Vagina (tissue), 2 donors: ENCODE measurements at regions not wholly inside any gene's neighbourhood (a gene's known extent, or its start where the extent isn't known, plus 50 kb on each side); places are given as distances from the start of the nearest gene placed in this dataset.

Experiments
- DNase-seq, 2 donors: peaks; one replicate each; pipeline ENCODE4 v3.0.0-alpha.2; 2017; ENCODE audit errors: extremely low spot score in 2 of 2
- H3K27ac ChIP-seq: fragments of 200-600 bp; sonication (generic); one replicate; pipeline ENCODE4 v1.5.1; 2019
- H3K27me3 ChIP-seq: fragments of 200-600 bp; sonication (generic); one replicate; pipeline ENCODE4 v1.5.1; 2019
- H3K36me3 ChIP-seq, 2 donors: fragments of 200-600 bp; sonication (generic); one replicate each; pipeline ENCODE4 v1.5.1; 2017 to 2019
- H3K4me1 ChIP-seq: fragments of 200-600 bp; sonication (generic); one replicate; pipeline ENCODE4 v1.5.1; 2019
- H3K4me3 ChIP-seq, 2 donors: fragments of 200-600 bp; sonication (generic); 1 replicate in 1 of 2; 2 replicates in 1 of 2; pipeline ENCODE4 v1.5.1; 2016 to 2019
- H3K9me3 ChIP-seq: fragments of 200-600 bp; sonication (generic); one replicate; pipeline ENCODE4 v1.5.1; 2019
- CTCF ChIP-seq, 3 experiments: fragments of 450-650 bp in 2 of 3; fragments of 200-600 bp in 1 of 3; sonication (generic) in 1 of 3; IDR thresholded peaks; one replicate each; pipeline ENCODE4 v1.5.1; 2017 to 2019; ENCODE audit warnings: antibody characterized with exemption in 3 of 3, mild to moderate bottlenecking in 2 of 3, moderate library complexity in 2 of 3
- POLR2A ChIP-seq, 2 donors: fragments of 450-650 bp; IDR thresholded peaks; one replicate each; pipeline ENCODE4 v1.6.1; 2017; ENCODE audit warnings: antibody characterized with exemption in 2 of 2, mild to moderate bottlenecking in 2 of 2, moderate library complexity in 2 of 2
- POLR2AphosphoS5 ChIP-seq, 2 donors: sonication (generic); formaldehyde crosslinking; IDR thresholded peaks; one replicate each; pipeline ENCODE4 v1.9.0; 2017; ENCODE audit warnings: antibody characterized with exemption in 2 of 2, mild to moderate bottlenecking in 2 of 2, low read depth in 1 of 2; ENCODE audit not compliant: insufficient read depth in 1 of 2
- intact Hi-C: fragments of 100-400 bp; cut with DNase I; formaldehyde crosslinking; loops from one replicate; pipeline ENCODE4 v1.15.1; 2023

GRCh38 chr7:340979-341694 lies 51.2 kb downstream of the FOXL3 start:
- no peak overlapping the region for H3K27ac ChIP-seq
- H3K4me3 ChIP-seq: no peak overlapping the region
- H3K36me3 ChIP-seq: no peaks in the 10 kb centered on the region
- no peaks in the 10 kb centered on the region for H3K4me1 ChIP-seq
- no peaks in the 10 kb centered on the region for H3K9me3 ChIP-seq
- intact Hi-C loops: no loop called here
- H3K27me3 ChIP-seq: no peaks in the 10 kb centered on the region
- DNase-seq: no peak
- no peak for TF ChIP-seq CTCF (IDR thresholded peaks at IDR 0.05)
- no peak for TF ChIP-seq POLR2A (IDR thresholded peaks at IDR 0.05)
- TF ChIP-seq POLR2AphosphoS5 (IDR thresholded peaks at IDR 0.05; ENCODE audit: insufficient read depth in 1 of 2, low read depth in 1 of 2): no peak

- intact Hi-C loops: no loop called here
- H3K4me3 ChIP-seq: no peak overlapping the region
- no peak for DNase-seq
- TF ChIP-seq POLR2AphosphoS5 (IDR thresholded peaks at IDR 0.05; ENCODE audit: insufficient read depth in 1 of 2, low read depth in 1 of 2) (peak in 1 of 2 donors; percentile 32), CTCF (IDR thresholded peaks at IDR 0.05) (no peak)
- H3K27me3 ChIP-seq: no peaks in the 10 kb centered on the region
- no peaks in the 10 kb centered on the region for H3K9me3 ChIP-seq
- no peaks in the 10 kb centered on the region for H3K36me3 ChIP-seq
- H3K4me1 ChIP-seq: no peaks in the 10 kb centered on the region
- H3K27ac ChIP-seq: no peak overlapping the region
Observed at GRCh38 chr7:341841-342638, 52.1 kb downstream of the FOXL3 start.

- Histone ChIP-seq H3K36me3 (no peaks in the 10 kb centered on the region), H3K27ac (no peak overlapping the region), H3K27me3 (no peaks in the 10 kb centered on the region), H3K9me3 (no peaks in the 10 kb centered on the region), H3K4me3 (no peak overlapping the region), H3K4me1 (no peaks in the 10 kb centered on the region)
- TF ChIP-seq CTCF (IDR thresholded peaks at IDR 0.05): no peak
- TF ChIP-seq POLR2A (IDR thresholded peaks at IDR 0.05): no peak
- no peak for TF ChIP-seq POLR2AphosphoS5 (IDR thresholded peaks at IDR 0.05; ENCODE audit: insufficient read depth in 1 of 2, low read depth in 1 of 2)
- no peak for DNase-seq
- intact Hi-C loops: no loop called here
Observed at GRCh38 chr7:342681-343216, 52.8 kb downstream of the FOXL3 start.

GRCh38 chr7:343227-343822 lies 53.4 kb downstream of the FOXL3 start:
- Histone ChIP-seq H3K36me3 (no peaks in the 10 kb centered on the region), H3K9me3 (no peaks in the 10 kb centered on the region), H3K27ac (no peak overlapping the region), H3K4me1 (no peaks in the 10 kb centered on the region), H3K27me3 (no peaks in the 10 kb centered on the region), H3K4me3 (no peak overlapping the region)
- DNase-seq: no peak
- intact Hi-C loops: no loop called here
- no peak for TF ChIP-seq CTCF (IDR thresholded peaks at IDR 0.05)
- no peak for TF ChIP-seq POLR2AphosphoS5 (IDR thresholded peaks at IDR 0.05; ENCODE audit: insufficient read depth in 1 of 2, low read depth in 1 of 2)
- no peak for TF ChIP-seq POLR2A (IDR thresholded peaks at IDR 0.05)
